MCF 10A (cell line): ENCODE measurements at regions not wholly inside any gene's neighbourhood (a gene's known extent, or its start where the extent isn't known, plus 50 kb on each side); places are given as distances from the start of the nearest gene placed in this dataset.

Source experiments
- BruUV-seq: library from RNA; stranded (reverse); fragments of 400-500 nt; replicated peaks from 2 replicates; lab custom pipeline; 2021; lab: Mats Ljungman, UMichigan
- CTCF ChIA-PET: fragments of 300-600 bp; sonication (Branson Sonifier 250); formaldehyde crosslinking; extraction: SDS; loops from one replicate; lab custom pipeline; 2021; ENCODE audit warnings: antibody characterized with exemption, inconsistent platforms; lab: Yijun Ruan, JAX
- POLR2A ChIA-PET: fragments of 300-600, 350-650 bp; sonication (Branson Sonifier 250); formaldehyde crosslinking; extraction: SDS; loops from one replicate; lab custom pipeline; 2020; ENCODE audit warnings: antibody characterized with exemption, inconsistent platforms; lab: Yijun Ruan, JAX
- DNase-seq: peaks from one replicate; pipeline ENCODE4 v3.0.0-alpha.2; 2018; ENCODE audit not compliant: unreplicated experiment
- H3K27ac Mint-ChIP-seq: one replicate; pipeline ENCODE4 v1.8.0; 2022; ENCODE audit warnings: mild to moderate bottlenecking, low read depth, mixed read lengths; ENCODE audit not compliant: unreplicated experiment
- H3K27me3 Mint-ChIP-seq: one replicate; pipeline ENCODE4 v1.8.0; 2022; ENCODE audit warnings: mixed read lengths; ENCODE audit not compliant: insufficient read depth, unreplicated experiment
- H3K36me3 Mint-ChIP-seq: one replicate; pipeline ENCODE4 v1.8.0; 2022; ENCODE audit warnings: mild to moderate bottlenecking, moderate library complexity, mixed read lengths; ENCODE audit not compliant: insufficient read depth, unreplicated experiment
- H3K4me1 Mint-ChIP-seq: one replicate; pipeline ENCODE4 v1.8.0; 2022; ENCODE audit warnings: mixed read lengths; ENCODE audit not compliant: insufficient read depth, unreplicated experiment
- H3K4me3 Mint-ChIP-seq: one replicate; pipeline ENCODE4 v1.8.0; 2022; ENCODE audit warnings: mild to moderate bottlenecking, moderate library complexity, mixed read lengths; ENCODE audit not compliant: unreplicated experiment
- H3K9me3 Mint-ChIP-seq: one replicate; pipeline ENCODE4 v1.8.0; 2022; ENCODE audit warnings: mixed read lengths; ENCODE audit not compliant: unreplicated experiment
- intact Hi-C: fragments of 100-400 bp; cut with micrococcal nuclease; formaldehyde crosslinking; loops from 2 replicates; pipeline ENCODE4 v1.14.1; 2022
- TF ChIP-seq, protein P1 (sequence below): fragments of 200-600 bp; IDR thresholded peaks from one replicate; pipeline ENCODE4 v1.8.0; 2022; ENCODE audit warnings: antibody characterized with exemption, mild to moderate bottlenecking; ENCODE audit not compliant: unreplicated experiment

DNA sequence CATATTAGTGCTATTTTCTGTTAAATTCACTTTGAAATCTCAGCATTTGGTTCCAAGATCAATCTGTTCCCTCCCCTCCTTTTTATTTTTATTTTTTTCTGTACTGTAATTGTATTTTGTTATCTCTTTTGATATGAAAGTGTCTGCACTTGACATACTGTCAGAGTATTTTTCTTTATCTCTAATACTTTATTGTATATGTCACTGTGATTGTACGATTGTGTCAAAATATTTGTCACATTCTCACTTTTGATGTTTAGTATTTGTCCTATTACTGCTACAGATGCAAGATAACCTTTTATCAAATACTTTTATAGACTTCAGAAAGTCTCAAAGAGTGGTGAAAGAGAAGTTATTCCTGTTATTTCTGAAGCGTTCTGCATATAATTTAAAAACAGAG lies 323.5 kb downstream of the JRKL start:
- no peaks in the 10 kb centered on the region for H3K9me3 Mint-ChIP-seq
- no peaks in the 10 kb centered on the region for H3K36me3 Mint-ChIP-seq
- ChIA-PET POLR2A (no interaction called here), CTCF (no interaction called here)
- no peaks in the 10 kb centered on the region for H3K4me1 Mint-ChIP-seq
- TF ChIP-seq, protein P1, sequence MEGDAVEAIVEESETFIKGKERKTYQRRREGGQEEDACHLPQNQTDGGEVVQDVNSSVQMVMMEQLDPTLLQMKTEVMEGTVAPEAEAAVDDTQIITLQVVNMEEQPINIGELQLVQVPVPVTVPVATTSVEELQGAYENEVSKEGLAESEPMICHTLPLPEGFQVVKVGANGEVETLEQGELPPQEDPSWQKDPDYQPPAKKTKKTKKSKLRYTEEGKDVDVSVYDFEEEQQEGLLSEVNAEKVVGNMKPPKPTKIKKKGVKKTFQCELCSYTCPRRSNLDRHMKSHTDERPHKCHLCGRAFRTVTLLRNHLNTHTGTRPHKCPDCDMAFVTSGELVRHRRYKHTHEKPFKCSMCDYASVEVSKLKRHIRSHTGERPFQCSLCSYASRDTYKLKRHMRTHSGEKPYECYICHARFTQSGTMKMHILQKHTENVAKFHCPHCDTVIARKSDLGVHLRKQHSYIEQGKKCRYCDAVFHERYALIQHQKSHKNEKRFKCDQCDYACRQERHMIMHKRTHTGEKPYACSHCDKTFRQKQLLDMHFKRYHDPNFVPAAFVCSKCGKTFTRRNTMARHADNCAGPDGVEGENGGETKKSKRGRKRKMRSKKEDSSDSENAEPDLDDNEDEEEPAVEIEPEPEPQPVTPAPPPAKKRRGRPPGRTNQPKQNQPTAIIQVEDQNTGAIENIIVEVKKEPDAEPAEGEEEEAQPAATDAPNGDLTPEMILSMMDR: no peak
- H3K4me3 Mint-ChIP-seq: no peak overlapping the region
- peaks cover 29% of the 10 kb centered on the region for H3K27me3 Mint-ChIP-seq
- no peak overlapping the region for H3K27ac Mint-ChIP-seq
- no TSS peak for BruUV-seq
- intact Hi-C loops: no loop called here
- no peak for DNase-seq

DNA sequence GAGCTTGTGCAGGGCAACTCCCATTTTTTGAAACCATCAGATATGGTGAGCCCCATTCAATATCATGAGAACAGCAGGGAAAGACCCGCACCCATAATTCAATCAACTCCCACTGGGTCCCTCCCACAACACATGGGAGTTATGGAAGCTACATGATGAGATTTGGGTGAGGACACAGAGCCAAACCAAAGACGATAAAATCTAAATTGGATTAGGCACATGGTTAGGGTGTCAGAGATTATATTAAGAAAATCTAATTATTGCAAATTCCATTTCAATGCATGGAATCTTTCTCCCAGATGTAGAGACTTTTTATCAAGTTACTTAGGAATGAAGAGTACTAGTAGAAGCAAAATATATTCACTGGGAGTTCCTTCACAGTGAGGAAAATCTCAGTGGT lies 324.9 kb downstream of the JRKL start:
- Mint-ChIP-seq H3K27ac (no peak overlapping the region), H3K4me1 (no peaks in the 10 kb centered on the region), H3K4me3 (no peak overlapping the region), H3K36me3 (no peaks in the 10 kb centered on the region), H3K9me3 (no peaks in the 10 kb centered on the region), H3K27me3 (peaks cover 18% of the 10 kb centered on the region)
- BruUV-seq: no TSS peak
- ChIA-PET CTCF (no interaction called here), POLR2A (no interaction called here)
- TF ChIP-seq, protein P1: no peak
- no peak for DNase-seq
- intact Hi-C loops: no loop called here

DNA sequence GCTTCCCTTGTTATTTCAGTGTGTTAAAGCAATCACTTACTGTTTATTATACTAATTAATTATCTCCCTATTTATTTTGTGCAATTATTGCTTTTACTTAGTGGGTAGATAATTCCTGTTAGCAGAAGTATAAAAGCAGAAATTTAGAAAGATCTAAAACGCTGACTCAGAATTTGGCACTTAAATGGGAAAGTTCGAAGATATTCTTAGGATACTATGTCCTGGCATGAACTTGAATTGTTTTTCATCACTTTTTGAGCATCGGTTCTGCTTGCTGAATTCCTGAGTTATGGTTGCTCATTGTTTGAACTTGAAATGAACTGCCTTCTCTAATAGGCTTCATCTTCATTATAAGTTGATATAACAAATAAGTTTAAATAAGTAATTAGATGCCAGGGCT lies 325.4 kb downstream of the JRKL start:
- H3K27me3 Mint-ChIP-seq: peaks cover 18% of the 10 kb centered on the region
- H3K36me3 Mint-ChIP-seq: no peaks in the 10 kb centered on the region
- no peak for DNase-seq
- TF ChIP-seq, protein P1: no peak
- no peaks in the 10 kb centered on the region for H3K4me1 Mint-ChIP-seq
- CTCF ChIA-PET: no interaction called here
- BruUV-seq: no TSS peak
- POLR2A ChIA-PET: no interaction called here
- intact Hi-C loops: no loop called here
- H3K4me3 Mint-ChIP-seq: no peak overlapping the region
- H3K9me3 Mint-ChIP-seq: no peaks in the 10 kb centered on the region
- H3K27ac Mint-ChIP-seq: no peak overlapping the region

DNA sequence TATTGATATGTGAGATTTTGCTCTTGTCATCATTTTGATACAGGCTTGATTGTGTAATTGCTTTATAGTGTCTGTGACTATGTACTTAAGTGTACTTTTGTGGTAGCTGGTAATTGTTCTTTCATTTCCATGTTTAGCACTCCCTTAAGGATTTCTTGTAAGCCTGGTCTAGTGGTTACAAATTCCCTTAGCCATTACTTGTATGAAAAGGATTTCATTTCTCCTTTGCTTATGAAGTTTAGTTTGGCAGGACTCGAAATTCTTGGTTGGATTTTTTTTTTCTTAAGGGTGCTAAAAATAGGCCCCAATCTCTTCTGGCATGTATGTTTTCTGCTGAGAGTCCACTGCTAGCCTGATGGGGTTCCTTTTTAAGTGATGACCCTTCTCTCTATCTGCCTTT lies 346.8 kb downstream of the JRKL start:
- Mint-ChIP-seq H3K4me3 (no peak overlapping the region), H3K27ac (no peak overlapping the region), H3K36me3 (no peaks in the 10 kb centered on the region), H3K9me3 (no peaks in the 10 kb centered on the region), H3K27me3 (peaks cover 54% of the 10 kb centered on the region), H3K4me1 (no peaks in the 10 kb centered on the region)
- BruUV-seq: no TSS peak
- TF ChIP-seq, protein P1: no peak
- intact Hi-C loops: no loop called here
- ChIA-PET POLR2A (interaction anchor here (0.7 kb wide), 1 partner anchor 56 kb away, joined by 4 read pairs; no protein-coding TSS in a partner anchor), CTCF (no interaction called here)
- DNase-seq: no peak
